Renal cortical epithelial cell (primary cell): ENCODE measurements at regions not wholly inside any gene's neighbourhood (a gene's known extent, or its start where the extent isn't known, plus 50 kb on each side); places are given as distances from the start of the nearest gene placed in this dataset.

Experiments
- DNase-seq: peaks from one replicate; pipeline ENCODE4 v3.0.0-alpha.2; 2011; ENCODE audit warnings: low read depth

DNA sequence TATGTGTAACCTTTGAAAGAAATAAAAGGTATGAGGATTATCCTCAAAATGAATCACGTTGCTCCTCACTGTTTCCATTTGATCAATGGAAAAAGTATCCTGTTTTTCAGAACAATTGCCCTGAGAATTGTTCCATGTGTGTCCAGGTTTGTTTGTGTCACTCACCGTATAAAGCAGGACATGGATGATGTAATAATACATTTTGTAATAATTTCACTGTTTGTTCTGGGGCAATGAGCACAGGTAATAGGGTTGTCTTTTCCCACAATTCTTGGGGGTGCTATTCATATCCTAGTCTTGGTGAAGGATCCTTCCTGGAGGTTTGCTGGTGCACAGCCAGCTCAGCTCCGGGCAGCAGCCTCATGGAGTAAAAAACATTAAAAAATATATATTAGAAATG lies 510.8 kb upstream of the MCTP2 start:
- DNase-seq: no peak

DNA sequence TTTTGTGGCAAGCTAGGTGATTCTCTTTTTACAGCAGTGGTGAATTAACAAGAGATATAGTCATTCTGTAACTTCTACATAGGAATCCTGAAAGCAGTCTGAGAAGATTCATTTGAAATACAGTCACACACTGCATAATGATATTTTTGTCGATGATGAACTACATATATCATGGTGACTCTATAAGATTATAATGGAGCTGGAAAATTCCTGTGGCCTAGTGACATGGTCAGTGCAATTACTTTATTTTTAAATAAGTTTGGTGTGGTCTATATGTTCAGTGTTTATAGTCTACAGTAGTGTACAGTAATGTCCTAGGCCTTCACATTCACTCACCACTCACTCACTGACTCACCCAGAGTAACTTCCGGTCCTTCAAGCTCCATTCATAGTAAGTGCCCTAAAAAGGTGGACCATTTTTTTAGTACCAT lies 511.4 kb upstream of the MCTP2 start:
- DNase-seq: no peak

DNA sequence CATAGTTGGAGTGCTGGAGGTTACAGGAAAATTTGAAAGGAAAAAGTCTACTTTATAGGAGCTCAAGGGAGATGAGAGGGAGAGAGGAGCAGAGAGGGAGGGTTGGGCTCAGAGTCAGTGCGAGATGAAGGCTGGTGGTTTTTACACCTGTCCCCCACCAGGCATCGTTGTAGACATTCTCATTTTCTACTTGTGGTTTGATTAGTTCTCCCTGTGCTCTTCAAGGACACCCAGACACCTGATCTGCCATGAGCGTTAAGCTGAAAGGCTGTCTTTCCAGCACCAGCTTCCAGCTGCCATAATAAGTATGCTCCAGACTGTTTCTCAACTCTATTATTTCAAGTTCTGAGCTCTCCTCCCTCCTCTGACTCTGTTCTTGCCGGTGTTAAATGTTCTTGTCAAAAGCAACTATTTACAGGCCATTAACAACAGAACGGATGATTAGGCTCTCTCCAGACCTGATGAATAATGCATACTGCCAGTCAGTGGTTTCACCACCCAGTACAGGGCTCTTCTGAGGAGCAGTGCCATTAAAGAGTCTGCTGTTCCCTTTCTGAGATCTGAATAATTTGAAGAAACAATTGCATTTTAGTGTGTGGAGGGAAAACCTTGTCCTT lies 514.6 kb upstream of the MCTP2 start:
- peak; percentile 3 for DNase-seq

DNA sequence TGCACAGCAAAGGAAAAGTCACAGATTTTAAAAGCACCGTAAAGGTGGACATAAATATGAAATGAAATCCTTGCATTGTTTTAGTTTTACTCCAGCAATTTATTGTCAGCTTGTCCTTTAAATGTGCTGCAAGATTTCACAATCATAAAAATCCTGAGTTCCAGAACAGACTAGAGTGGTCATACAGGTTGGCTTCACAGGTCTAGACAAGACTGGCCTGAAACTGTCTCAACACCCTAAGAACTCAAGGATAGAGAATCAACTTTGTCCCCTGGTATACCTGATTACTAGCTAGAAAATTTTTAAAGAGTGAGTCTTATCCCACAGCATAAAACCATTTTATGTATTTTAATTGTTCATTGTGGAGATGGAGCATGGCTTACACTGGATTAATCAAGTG lies 521.7 kb upstream of the MCTP2 start:
- no peak for DNase-seq

DNA sequence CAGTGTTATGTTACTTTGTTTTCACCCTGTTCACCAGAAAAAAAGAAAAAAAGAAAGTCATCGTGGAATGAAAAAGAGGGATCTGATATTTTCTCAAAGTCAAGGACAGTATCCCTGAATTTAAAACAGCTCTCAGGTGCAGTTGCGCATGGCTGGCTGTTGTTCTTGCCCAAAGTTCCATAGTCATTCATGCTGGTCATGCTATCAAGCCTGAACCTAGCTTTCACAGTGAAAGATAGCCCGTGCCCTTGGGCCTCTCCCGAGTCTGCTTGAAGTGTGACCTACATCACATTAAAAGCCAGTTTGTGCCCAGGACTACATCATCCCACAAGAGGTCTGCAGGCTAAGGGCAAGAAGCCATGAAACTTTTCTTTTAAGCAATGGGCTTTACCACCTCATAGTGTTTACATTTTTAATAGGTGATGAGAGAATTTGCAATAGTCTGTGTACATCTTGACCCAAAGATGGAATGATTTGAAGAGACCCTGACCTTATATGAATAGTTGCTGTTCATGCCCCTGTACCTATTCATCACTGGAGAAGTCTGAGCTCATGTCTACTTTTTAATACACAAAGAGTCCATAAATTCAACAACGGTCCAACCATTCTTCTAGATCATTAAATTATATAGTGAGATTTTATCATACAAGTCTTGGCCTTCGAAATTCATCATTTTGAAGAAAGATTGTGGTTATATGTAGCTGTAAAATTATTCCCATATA lies 522.5 kb upstream of the MCTP2 start:
- DNase-seq: no peak

DNA sequence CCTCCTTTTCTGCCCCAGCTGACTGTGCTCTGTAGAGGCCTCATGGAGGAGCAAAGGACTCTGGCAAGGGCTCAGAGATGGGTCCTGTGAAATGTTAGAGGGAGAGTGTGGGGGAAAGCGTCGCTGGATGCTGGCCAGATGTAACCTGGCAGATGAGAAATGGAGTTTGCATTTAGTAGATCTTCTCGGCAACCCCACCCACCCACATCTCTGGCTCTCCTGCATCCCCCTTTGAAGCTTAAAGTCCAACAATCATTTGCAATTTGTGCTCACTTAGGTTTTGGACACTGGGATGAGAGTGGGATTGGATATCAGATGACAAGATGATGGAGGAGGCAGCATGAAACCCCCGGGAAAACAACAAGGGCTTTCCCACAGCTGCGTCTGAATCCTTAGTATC lies 523.6 kb upstream of the MCTP2 start:
- no peak for DNase-seq

DNA sequence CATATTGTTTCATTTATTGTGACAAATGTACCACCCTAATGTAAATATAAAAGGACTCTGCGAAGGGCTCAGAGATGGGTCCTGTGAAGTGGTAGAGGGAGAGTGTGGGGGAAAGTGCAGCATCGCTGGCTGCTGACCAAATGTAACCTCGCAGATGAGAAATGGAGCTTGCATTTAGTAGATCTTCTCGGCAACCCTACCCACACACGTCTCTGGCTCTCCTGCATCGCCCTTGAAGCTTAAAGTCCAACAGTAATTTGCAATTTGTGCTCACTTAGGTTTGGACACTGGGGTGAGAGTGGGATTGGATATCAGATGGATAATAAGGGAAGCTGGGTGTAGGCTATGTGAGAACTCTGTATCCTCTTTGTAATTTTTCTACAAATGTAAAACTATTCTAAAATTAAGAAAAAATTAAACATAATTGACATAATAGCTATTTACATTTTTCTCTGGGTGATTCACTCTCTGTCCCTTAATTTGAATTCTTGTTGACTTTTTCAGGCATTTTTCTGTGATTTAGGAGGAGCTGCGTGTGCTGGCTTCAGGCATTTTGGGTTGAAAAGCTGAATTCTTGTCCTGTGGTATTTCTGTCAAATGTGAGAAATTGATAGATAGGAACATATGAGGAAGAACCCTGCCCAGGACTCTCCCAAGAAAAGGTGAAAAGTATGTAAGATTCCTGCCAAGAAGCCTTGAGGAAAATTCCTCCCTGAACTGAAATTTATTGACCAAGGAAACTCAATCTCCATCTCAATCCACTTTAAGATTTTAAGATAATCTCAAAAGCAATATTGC lies 524.7 kb upstream of the MCTP2 start:
- DNase-seq: no peak

DNA sequence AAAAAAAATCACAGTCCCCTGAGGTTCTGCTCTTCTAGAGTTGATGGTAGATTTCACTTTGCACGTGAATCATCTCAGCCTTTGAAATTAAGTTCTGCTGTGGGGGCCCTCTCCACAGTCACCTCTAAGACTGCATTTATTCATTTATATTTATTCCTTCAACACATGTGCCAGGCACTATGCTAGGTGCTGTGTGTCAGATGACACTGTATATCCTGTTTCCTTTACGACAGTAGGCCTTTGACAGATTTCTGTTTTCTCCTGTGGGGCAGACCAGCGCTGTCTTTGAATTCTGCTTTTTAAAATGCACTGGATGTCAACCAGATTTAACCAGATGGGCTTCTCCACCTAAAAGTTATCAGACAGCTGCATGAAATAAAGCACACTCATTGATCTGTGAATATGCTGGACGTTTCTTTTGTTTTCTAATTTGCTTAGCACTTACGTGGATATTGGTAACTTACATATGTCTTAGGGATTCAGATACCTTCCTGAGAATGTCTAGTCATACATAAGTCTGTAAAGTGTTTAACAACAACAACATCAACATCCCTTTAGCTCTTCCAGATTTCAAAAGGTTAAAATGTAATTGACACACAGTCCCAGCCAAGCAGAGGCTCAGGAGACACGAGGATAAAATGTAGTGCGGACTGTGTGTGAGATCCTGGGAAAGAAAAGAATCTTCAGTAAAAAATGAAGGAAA lies 525.5 kb upstream of the MCTP2 start:
- DNase-seq: no peak

DNA sequence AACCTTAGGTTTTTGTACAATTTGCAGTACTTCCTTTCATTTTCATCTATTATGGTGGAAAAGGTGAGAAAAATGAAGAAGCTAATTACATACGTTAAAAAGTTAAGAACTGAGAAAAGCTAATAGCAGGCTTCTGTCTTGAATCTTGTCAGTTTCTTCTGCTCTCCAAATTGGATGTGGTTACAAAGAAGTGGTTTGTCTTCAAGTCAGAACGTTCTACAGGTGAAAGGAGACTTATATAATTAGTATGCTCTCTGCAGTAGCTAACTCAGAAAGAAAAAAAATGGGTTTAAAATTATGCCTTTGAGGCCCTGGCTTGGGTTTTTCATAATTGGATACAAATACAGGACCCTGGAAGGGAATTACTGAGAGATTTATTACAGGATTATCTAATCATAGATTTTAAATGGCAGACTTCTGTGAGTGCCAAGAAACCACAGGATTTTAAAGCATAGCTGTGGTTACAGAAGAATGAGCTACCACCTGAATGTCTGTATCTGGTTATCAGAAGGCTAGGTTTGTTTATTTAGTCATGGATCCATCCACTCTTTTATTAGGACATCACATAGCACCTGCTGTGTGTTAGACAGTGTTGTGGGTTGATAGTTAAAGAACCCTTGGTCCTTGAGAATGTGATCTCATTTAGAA lies 528.1 kb upstream of the MCTP2 start:
- DNase-seq: no peak

DNA sequence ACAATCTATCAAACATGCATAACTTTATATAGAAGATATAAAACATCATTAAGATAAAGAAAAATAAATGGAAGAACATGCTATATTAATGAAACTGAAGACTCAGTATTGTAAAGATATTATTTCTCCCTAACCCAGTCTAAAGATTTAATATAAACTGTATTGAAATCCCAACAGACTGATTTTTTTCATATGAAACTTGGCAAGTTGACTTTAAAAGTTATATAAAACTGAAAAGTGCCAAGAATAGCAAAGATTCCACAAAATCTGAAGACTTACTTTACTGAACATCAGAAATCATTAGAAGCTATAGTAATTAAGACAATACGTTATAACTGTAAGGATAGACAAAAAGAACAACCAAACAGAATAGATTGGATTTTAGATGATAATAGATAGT lies 531.3 kb upstream of the MCTP2 start:
- DNase-seq: no peak

DNA sequence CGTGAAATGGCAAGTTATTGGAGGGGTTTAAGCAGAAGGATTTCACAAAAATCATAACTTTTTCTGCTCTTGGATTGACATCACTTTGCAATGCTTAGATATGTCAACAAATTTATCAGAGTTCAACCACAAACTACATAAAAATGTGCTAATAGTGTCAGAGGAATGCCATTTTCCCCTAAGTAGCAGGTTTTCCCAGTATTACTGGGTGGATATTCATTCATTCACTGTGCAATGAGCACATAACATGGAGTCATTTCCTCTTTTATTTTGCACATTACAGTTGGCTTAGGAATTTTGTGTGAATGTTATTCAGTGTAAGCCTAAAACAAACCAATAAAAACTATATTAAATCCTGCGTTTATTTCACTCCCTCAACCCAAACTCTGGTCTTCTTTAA lies 537.3 kb upstream of the MCTP2 start:
- no peak for DNase-seq

DNA sequence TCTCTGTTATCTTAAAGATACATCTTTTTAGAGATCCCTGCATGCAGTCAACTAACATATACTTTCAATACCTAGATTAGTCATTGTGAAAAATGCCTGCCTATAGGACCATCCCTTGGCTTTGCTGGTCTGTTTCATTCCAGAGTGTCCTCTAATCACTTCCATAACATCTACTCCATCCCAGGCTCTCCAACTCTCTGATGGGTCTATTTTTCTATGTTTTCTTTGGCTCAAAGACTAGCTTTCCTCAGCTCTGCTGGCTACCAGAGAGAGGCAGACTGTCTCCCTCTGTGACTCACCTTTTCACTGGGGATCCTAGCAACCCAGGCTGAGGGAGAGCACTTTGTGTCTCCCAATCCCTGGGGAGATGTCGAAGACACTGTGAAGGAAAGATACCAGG lies 547.7 kb upstream of the MCTP2 start:
- DNase-seq: no peak

DNA sequence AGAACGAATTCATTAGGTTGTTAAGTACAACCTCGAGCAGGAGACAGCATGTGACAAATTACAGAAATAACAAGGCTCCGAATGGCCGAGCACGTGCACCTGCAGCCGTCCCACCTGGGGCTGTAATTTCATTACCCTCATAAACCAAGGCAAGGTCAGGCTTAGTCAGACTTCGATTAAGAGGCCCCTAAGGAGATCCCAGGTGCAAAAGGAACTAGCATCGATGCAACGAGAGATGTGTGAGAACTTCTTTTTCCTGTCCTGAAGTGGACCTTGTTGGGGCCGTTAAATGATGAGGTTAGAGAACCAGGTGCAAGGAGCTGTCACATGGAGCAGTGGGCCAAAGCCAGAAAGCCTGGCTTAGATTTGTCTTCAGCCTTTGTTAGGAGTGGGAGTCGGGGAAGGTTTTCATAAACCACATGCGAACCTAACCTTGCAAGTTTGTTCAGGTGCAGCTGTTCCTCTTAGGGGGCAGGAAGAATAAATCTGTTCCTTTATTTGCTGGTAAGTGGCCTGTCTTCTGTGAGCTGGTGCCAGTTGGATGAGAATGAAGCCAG lies 559.9 kb upstream of the MCTP2 start:
- no peak for DNase-seq

DNA sequence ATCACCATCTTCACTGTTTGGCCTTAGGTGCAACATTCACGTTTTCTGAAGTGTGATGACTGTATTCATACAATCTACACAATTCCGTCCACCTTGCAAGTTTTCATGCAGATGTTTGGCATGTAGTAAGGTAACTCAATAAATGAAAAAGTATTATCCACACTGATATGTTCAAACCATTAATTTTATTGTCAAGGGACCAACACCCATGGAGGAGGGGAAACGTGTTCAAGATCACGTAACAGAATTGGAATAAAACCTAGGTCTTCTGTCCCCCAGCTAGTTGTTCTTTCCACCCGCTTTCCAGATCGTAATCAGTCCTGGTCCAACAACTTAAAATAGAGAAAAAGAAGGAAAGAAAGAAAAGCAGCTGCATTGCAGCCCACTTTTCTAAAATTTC lies 560.4 kb upstream of the MCTP2 start:
- DNase-seq: no peak

DNA sequence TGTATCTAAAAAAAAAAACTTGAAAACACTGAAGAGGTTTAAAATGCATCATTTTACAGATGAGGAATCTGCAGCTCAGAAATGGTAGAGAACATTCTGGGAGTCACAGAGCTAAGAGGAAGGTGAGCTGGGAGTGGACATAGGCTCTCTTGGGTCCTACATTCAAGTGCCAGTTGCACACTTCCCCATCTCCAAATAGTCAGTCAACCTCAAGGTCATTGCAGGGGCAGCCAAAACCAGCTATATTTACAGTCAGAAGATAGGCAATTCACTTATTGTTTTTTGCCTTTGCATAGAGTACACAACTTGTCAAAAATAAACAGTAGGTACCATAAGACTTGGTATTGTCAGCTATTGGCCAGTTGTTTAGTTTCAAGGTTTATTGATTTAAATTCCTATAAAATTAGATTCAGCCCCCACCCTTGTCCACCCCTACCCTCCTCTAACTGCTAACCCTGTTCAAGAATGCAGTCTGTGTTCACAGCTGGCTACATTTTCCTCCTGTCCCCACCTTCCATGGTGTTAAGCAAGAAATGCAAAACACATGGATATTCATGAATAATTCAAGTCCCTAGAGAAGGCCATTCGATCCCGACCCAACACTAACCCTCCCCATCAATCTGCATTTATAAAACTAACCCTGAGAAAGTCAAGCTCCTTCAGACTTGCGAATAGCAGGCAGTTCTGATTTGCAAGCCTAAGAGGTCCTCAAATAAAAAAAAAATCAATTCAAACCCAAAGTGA lies 567.0 kb upstream of the MCTP2 start:
- DNase-seq: no peak

DNA sequence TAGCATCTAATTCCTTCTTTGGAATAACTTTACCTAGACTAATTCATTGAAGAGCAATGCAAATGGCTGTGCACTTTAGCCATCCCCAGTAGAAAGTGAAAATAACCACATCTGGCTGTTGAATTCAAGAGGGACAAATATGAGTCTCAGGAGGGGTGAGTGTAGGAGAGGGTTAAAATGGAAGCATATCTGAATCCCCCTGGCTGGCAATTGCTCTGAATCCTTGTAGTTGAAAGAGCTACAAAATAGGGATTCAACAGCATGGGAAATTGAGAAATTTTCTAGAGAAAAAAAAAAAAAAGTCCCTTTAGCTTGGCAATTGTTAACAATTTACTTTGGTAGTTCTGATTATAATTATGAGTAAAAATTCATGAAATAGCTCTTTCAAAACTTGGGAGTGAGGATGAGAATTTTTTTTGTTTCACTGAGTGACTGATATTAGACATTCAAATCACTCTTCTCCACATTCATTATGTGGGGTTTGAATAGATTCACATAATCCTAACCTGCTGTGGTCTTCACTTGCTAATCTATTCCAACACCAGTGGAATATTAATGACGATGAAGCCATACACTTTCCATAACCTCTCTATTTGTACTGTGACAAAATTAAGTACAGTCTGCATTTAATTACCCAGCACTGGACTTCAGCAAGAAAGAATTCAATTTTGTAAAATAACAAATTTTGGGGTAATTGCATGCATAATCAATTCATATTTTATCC lies 569.0 kb upstream of the MCTP2 start:
- no peak for DNase-seq

DNA sequence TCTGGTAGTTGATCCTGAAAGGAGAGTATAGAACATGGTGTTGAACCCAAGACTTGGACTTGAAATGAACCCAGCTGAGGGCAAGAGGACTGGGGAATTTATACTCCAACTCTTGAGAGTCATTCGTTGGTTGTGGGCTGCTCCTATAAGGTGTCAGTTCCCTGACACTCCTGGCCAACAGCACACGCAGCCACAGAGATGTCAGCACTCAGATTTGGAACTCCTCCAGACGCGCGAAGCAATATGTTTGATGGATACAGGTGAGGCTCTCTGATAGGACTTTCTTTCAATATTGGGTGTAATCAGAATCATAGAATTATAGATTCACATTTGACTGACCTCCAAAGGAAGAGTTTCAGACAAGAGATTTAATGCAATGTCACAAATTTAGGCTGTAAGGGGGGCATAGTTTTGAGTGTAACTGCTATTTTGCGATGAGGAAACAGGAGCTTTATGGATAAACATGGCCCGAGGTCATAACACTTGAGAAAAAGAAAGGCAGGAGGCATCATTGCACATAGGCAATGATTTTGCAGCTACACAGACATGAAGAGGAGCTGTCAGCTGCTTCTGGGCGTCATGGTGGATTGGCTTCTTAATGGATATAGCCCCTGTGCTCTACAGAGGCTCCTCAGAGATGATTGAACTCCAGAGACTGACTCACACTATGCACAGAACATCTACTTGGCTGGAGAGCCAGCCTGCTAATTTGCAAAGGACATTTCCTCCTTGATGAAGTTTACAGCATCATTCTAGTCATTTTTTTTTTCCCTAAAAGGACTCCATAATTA lies 569.2 kb upstream of the RGMA start:
- no peak for DNase-seq

DNA sequence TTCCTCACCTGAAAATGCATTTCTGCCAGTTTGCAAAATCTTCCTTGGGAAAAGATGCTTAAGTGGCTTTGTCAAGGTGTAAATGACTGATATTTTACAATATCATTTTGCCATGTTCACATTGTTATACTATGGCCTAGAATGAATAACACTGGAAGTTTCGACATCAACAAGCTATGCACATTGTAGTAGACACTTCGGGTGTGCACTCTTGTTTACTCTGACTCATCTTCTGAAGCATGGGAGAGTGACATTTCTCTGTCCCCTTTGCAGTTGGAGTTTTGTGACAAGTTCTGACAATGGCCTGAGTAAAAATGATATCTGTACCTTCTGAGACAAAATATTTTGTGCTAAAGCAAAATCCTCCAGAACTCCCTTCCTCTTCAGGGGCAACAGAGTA lies 567.0 kb upstream of the RGMA start:
- DNase-seq: no peak

DNA sequence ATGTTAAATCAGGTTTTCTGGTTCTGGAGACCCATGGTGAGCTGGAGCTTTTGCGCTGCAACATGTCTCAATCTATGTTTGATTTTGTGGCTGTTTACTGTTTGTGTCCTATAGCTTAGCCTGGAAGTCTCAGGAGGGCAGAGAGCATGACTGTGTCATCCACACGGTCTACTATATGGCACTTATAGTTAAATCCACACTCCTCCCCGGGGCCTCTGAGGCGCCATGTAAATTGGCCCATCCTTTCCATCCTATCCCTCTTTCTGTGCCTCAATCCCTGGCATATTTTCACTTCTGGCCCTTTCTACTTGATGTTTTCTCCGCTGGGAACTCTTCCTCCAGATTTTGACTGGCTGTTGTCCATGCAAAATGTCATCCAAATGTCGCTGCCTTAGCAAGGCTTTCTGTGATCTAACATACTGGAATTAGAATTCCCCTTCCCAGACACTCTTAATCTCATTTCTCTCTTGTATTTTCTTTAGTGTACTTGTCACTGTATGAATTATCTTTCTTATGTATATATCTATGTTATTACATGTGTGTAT lies 560.8 kb upstream of the RGMA start:
- DNase-seq: no peak
